Activated naive CD8-positive, alpha-beta T cell treated with anti-CD3 and anti-CD28 coated beads, Interleukin-2, amount 10 ng/mL, durations not matched to agents 7 days and 5 days (primary cell): ENCODE measurements at regions not wholly inside any gene's neighbourhood (a gene's known extent, or its start where the extent isn't known, plus 50 kb on each side); places are given as distances from the start of the nearest gene placed in this dataset.

Source experiments
- ATAC-seq: fragments of 150-1000 bp; cut with Tn5 transposase; one replicate; pipeline ENCODE4 v1.10.0; 2021; ENCODE audit warnings: low read depth, moderate library complexity
- POLR2A ChIA-PET: fragments of 350-600 bp; sonication (Branson Sonifier 250); formaldehyde crosslinking; loops from one replicate; lab custom pipeline; 2021; ENCODE audit warnings: antibody characterized with exemption; lab: Charles Lee
- DNase-seq: peaks from one replicate; pipeline ENCODE4 v3.0.0; 2021
- H3K27ac Mint-ChIP-seq: one replicate; pipeline ENCODE4 v1.8.0; 2022; ENCODE audit warnings: mild to moderate bottlenecking, mixed read lengths
- H3K27me3 Mint-ChIP-seq: one replicate; pipeline ENCODE4 v1.8.0; 2022; ENCODE audit warnings: mild to moderate bottlenecking, moderate library complexity, mixed read lengths
- H3K36me3 Mint-ChIP-seq: one replicate; pipeline ENCODE4 v1.8.0; 2021; ENCODE audit warnings: mild to moderate bottlenecking, mixed read lengths
- H3K4me1 Mint-ChIP-seq: one replicate; pipeline ENCODE4 v1.8.0; 2021; ENCODE audit warnings: mixed read lengths
- H3K4me3 Mint-ChIP-seq: one replicate; pipeline ENCODE4 v1.8.0; 2022; ENCODE audit warnings: mild to moderate bottlenecking, moderate library complexity, mixed read lengths
- H3K9me3 Mint-ChIP-seq: one replicate; pipeline ENCODE4 v1.8.0; 2021; ENCODE audit warnings: mixed read lengths

- Mint-ChIP-seq H3K9me3 (no peaks in the 10 kb centered on the region), H3K4me3 (no peak overlapping the region), H3K4me1 (no peaks in the 10 kb centered on the region), H3K27me3 (no peaks in the 10 kb centered on the region), H3K27ac (no peak overlapping the region), H3K36me3 (no peaks in the 10 kb centered on the region)
- POLR2A ChIA-PET, result no interaction called here
- DNase-seq (no peak), ATAC-seq (no peak)
These were observed 387.4 kb downstream of the CETN3 start for GRCh38 chr5:90022002-90022710.

DNA sequence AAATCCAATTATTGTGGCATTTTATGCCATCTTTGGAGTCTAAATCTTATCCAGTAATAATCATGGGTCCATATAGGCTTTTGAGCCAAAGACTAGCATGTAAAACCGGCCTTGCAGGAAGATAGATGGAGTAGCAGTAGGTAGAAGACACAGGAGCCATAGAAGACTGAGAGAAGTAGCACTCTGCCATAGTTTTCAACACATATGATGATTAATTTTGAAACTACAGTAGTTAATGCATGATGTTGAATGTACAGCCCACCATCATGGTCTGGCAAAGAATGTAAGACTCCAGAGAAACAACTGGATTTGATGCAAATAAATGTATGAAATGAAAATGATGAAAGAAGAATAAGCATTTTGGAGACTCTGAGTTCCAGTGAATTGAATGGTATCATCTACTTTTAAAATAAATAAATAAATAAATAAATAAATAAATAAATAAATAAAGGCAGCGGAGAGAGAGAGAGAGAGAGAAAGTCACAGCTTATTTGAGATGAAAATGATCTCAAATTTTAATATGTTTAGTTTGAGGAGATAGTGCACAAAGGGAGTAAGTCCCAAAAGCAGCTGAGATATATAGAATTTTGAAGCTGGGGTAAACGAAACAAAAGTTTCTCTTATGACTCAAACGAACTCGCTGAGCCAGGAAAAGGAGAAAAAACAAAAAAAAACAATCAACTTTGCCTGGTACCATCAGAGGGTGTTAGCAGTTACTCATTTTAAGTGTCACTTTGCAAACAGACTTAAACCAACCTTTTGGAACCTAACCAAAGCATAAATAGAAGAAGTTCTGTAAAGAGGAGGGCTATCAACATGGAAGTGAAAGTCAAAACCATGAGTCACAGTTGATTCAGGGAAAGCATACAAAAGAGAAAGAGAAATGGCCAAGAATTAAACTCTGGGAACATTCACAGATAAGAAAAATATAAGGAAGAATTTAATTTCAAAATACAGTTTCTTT lies 388.7 kb downstream of the CETN3 start:
- Mint-ChIP-seq H3K36me3 (no peaks in the 10 kb centered on the region), H3K27ac (no peak overlapping the region), H3K9me3 (no peaks in the 10 kb centered on the region), H3K4me3 (no peak overlapping the region), H3K27me3 (no peaks in the 10 kb centered on the region), H3K4me1 (no peaks in the 10 kb centered on the region)
- POLR2A ChIA-PET, result no interaction called here
- no peak for ATAC-seq
- DNase-seq, result no peak

DNA sequence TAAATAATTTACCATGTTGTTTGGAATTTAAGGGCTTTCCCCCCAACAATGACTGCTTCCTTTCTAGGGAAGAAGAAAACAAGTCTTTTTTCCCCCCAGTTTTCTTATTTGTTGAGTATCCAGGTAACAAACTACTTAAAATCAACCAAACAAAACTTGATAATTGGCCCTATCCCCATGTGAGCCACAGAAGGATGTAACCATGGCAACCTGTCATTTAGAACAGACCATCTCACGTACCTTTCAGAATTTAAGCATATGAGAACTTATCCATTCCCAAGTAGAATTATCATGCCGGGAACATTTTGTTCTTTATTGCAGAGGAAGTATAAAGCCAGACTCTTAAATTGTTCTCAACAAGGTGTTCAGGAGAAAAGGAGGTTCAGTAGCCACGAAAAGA lies 392.3 kb downstream of the CETN3 start:
- ATAC-seq (no peak), DNase-seq (no peak)
- H3K4me3 Mint-ChIP-seq, result no peak overlapping the region
- H3K27me3 Mint-ChIP-seq, result no peaks in the 10 kb centered on the region
- POLR2A ChIA-PET, result no interaction called here
- H3K36me3 Mint-ChIP-seq, result no peaks in the 10 kb centered on the region
- no peak overlapping the region for H3K27ac Mint-ChIP-seq
- no peaks in the 10 kb centered on the region for H3K4me1 Mint-ChIP-seq
- H3K9me3 Mint-ChIP-seq, result no peaks in the 10 kb centered on the region

- ATAC-seq (no peak), DNase-seq (no peak)
- Mint-ChIP-seq H3K36me3 (no peaks in the 10 kb centered on the region), H3K27ac (no peak overlapping the region), H3K4me3 (no peak overlapping the region), H3K4me1 (no peaks in the 10 kb centered on the region), H3K9me3 (no peaks in the 10 kb centered on the region), H3K27me3 (no peaks in the 10 kb centered on the region)
- POLR2A ChIA-PET, result no interaction called here
These were observed 394.0 kb downstream of the CETN3 start for GRCh38 chr5:90015584-90016018.

GRCh38 chr5:90014420-90014819 lies 395.1 kb downstream of the CETN3 start:
- Mint-ChIP-seq H3K4me3 (no peak overlapping the region), H3K4me1 (no peaks in the 10 kb centered on the region), H3K27ac (no peak overlapping the region), H3K27me3 (no peaks in the 10 kb centered on the region), H3K36me3 (no peaks in the 10 kb centered on the region), H3K9me3 (no peaks in the 10 kb centered on the region)
- no peak for ATAC-seq
- POLR2A ChIA-PET, result no interaction called here
- DNase-seq, result no peak

DNA sequence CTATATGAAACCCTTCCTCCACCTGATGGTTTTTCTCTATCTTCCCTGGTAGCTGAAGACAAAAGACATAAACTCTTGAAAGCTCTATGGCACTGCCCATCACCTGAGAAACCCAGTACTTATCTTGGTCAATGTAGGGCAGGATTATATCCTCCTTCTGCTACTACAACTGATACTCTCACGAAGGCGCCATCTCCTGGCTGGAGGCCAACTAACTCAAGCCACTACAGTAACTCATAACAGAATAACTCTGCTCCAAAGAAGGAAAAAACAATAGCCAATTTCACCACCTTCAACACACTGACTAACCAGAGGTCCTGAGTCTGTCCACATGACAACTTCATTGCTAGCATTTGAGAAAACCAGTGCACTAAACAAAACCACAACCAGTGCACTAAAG lies 409.2 kb downstream of the CETN3 start:
- Mint-ChIP-seq H3K27ac (no peak overlapping the region), H3K4me3 (no peak overlapping the region), H3K9me3 (peaks cover 3% of the 10 kb centered on the region), H3K27me3 (no peaks in the 10 kb centered on the region), H3K4me1 (no peaks in the 10 kb centered on the region), H3K36me3 (no peaks in the 10 kb centered on the region)
- DNase-seq (no peak), ATAC-seq (no peak)
- POLR2A ChIA-PET, result no interaction called here

- Mint-ChIP-seq H3K9me3 (peaks cover 3% of the 10 kb centered on the region), H3K36me3 (no peaks in the 10 kb centered on the region), H3K4me3 (no peak overlapping the region), H3K27me3 (no peaks in the 10 kb centered on the region), H3K27ac (no peak overlapping the region), H3K4me1 (no peaks in the 10 kb centered on the region)
- DNase-seq (no peak), ATAC-seq (no peak)
- POLR2A ChIA-PET, result no interaction called here
These were observed 410.8 kb downstream of the CETN3 start for GRCh38 chr5:89998519-89999305.

DNA sequence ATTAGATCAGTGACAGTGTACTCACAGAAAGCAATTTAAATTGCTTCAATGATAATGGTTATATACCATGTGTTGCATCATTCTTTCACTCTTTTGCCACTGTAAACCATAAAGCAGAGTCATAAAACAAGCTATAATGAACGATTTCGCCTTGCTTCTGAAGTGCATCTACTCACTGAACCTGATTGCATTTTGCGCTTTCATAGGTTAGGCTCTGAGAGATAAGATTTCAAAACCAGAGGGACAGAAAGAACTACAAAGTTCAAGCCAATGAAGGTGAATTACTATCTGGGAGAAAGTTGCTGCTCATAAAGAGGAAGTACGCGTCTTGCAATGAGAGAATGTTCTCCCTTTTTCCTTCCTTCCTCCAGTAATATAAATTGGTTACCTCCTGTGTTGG lies 412.7 kb downstream of the CETN3 start:
- H3K4me3 Mint-ChIP-seq, result no peak overlapping the region
- no peaks in the 10 kb centered on the region for H3K36me3 Mint-ChIP-seq
- H3K4me1 Mint-ChIP-seq, result no peaks in the 10 kb centered on the region
- H3K27ac Mint-ChIP-seq, result no peak overlapping the region
- DNase-seq (no peak), ATAC-seq (no peak)
- no peaks in the 10 kb centered on the region for H3K27me3 Mint-ChIP-seq
- POLR2A ChIA-PET, result no interaction called here
- peaks cover 3% of the 10 kb centered on the region for H3K9me3 Mint-ChIP-seq

DNA sequence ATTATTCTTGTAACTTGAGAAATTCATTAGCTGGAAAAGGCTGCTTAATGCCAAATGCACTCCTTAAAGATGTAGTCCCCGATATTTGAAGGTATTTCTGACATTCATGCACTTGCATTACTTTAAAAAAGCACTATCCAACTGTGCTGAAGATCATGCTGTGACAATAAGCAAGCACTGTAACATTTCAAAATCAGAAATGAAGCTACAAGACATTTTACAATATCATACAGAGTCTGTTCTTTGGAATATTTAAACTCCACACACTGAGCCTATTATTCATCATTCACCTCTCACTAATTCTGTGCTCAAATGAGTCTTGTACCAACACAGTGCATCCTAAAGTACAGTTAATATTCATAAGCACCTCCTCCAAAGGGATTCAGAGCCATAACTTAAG lies 413.2 kb downstream of the CETN3 start:
- DNase-seq (no peak), ATAC-seq (no peak)
- Mint-ChIP-seq H3K4me3 (no peak overlapping the region), H3K36me3 (no peaks in the 10 kb centered on the region), H3K27ac (no peak overlapping the region), H3K9me3 (no peaks in the 10 kb centered on the region), H3K27me3 (no peaks in the 10 kb centered on the region), H3K4me1 (no peaks in the 10 kb centered on the region)
- POLR2A ChIA-PET, result no interaction called here

DNA sequence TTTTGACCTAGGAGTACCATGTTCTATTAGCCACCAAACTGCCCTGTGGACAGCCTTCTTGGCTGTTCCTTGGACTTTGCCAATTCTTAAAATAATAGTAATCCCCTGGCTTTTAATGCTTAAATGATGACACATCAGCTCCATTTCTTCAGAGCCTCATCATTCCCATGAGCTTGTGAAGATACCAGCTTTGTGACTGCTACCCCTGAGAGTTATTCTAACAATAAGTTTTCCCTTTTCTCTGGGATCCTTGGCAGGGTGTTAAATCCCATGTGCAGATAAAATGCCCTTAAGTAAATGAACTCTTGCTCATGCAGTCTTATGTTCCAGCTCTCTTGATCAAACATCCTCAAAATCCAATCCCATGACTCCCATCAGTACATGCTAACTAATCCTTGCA lies 415.3 kb downstream of the CETN3 start:
- Mint-ChIP-seq H3K4me1 (no peaks in the 10 kb centered on the region), H3K9me3 (no peaks in the 10 kb centered on the region), H3K36me3 (no peaks in the 10 kb centered on the region), H3K27me3 (no peaks in the 10 kb centered on the region), H3K4me3 (no peak overlapping the region), H3K27ac (no peak overlapping the region)
- POLR2A ChIA-PET, result no interaction called here
- ATAC-seq, result no peak
- no peak for DNase-seq

- ATAC-seq (no peak), DNase-seq (no peak)
- Mint-ChIP-seq H3K9me3 (no peaks in the 10 kb centered on the region), H3K4me3 (no peak overlapping the region), H3K4me1 (no peaks in the 10 kb centered on the region), H3K27me3 (no peaks in the 10 kb centered on the region), H3K27ac (no peak overlapping the region), H3K36me3 (no peaks in the 10 kb centered on the region)
- POLR2A ChIA-PET, result no interaction called here
These were observed 417.4 kb downstream of the CETN3 start for GRCh38 chr5:89992201-89992600.

- Mint-ChIP-seq H3K27ac (no peak overlapping the region), H3K27me3 (no peaks in the 10 kb centered on the region), H3K4me1 (no peaks in the 10 kb centered on the region), H3K36me3 (no peaks in the 10 kb centered on the region), H3K9me3 (no peaks in the 10 kb centered on the region), H3K4me3 (no peak overlapping the region)
- ATAC-seq, result no peak
- no peak for DNase-seq
- POLR2A ChIA-PET, result no interaction called here
These were observed 418.0 kb downstream of the CETN3 start for GRCh38 chr5:89991592-89991991.

GRCh38 chr5:89989776-89990175 lies 419.8 kb downstream of the CETN3 start:
- no peaks in the 10 kb centered on the region for H3K36me3 Mint-ChIP-seq
- no peak overlapping the region for H3K27ac Mint-ChIP-seq
- H3K27me3 Mint-ChIP-seq, result no peaks in the 10 kb centered on the region
- no peaks in the 10 kb centered on the region for H3K4me1 Mint-ChIP-seq
- H3K4me3 Mint-ChIP-seq, result no peak overlapping the region
- POLR2A ChIA-PET, result no interaction called here
- no peak for ATAC-seq
- H3K9me3 Mint-ChIP-seq, result no peaks in the 10 kb centered on the region
- no peak for DNase-seq
